Panc1 (cell line): ENCODE measurements at regions not wholly inside any gene's neighbourhood (a gene's known extent, or its start where the extent isn't known, plus 50 kb on each side); places are given as distances from the start of the nearest gene placed in this dataset.

Source experiments
- ATAC-seq: fragments of 200-7000 bp; cut with Tn5 transposase; 2 replicates; pipeline ENCODE4 v1.9.1; 2020; ENCODE audit warnings: mild to moderate bottlenecking, moderate library complexity
- BruUV-seq: library from RNA; stranded (reverse); fragments of 400-500 nt; replicated peaks from 2 replicates; lab custom pipeline; 2021; lab: Mats Ljungman, UMichigan
- CTCF ChIA-PET: fragments of 300-600 bp; sonication (Branson Sonifier 250); formaldehyde crosslinking; loops from one replicate; lab custom pipeline; 2022; ENCODE audit warnings: antibody characterized with exemption; lab: Charles Lee
- POLR2A ChIA-PET: fragments of 300-600 bp; sonication (Branson Sonifier 250); formaldehyde crosslinking; loops from one replicate; lab custom pipeline; 2022; ENCODE audit warnings: antibody characterized with exemption; lab: Charles Lee
- DNase-seq: peaks from one replicate; pipeline ENCODE4 v3.0.0-alpha.2; 2010; ENCODE audit warnings: low read depth, low spot score
- H3K27ac ChIP-seq: 2 replicates; pipeline ENCODE4 v1.5.1; 2011; ENCODE audit warnings: mild to moderate bottlenecking, low read length, inconsistent platforms
- H3K27me3 ChIP-seq: fragments of 200-500 bp; sonication (Bioruptor generic); 2 replicates; pipeline ENCODE4 v1.6.0; 2014; ENCODE audit warnings: low read length, inconsistent platforms; ENCODE audit not compliant: control insufficient read depth, insufficient read depth
- H3K36me3 ChIP-seq: fragments of 200-500 bp; sonication (Bioruptor generic); 2 replicates; pipeline ENCODE4 v1.5.1; 2014; ENCODE audit warnings: inconsistent platforms, mild to moderate bottlenecking, low read length, moderate library complexity; ENCODE audit not compliant: control insufficient read depth, insufficient read depth
- H3K4me1 ChIP-seq: 2 replicates; pipeline ENCODE4 v1.5.1; 2011; ENCODE audit warnings: inconsistent platforms, mild to moderate bottlenecking, low read length, moderate library complexity; ENCODE audit not compliant: control insufficient read depth, insufficient read depth
- H3K4me3 ChIP-seq, 2 experiments: 2 replicates each; pipeline ENCODE4 v1.5.1; 2011 to 2012; ENCODE audit warnings: low read depth in 2 of 2, low read length in 2 of 2, mild to moderate bottlenecking in 2 of 2, inconsistent platforms in 1 of 2, moderate library complexity in 1 of 2
- H3K9me3 ChIP-seq: fragments of 200-500 bp; sonication (Bioruptor generic); 2 replicates; pipeline ENCODE4 v1.5.1; 2014; ENCODE audit warnings: low read depth, mild to moderate bottlenecking, inconsistent platforms, low read length, moderate library complexity; ENCODE audit not compliant: control insufficient read depth, insufficient read depth
- POLR2AphosphoS5 ChIP-seq: IDR thresholded peaks from 2 replicates; pipeline ENCODE4 v1.6.1; 2012; ENCODE audit warnings: mild to moderate bottlenecking, low read depth, low read length, moderate library complexity
- SIN3A ChIP-seq: IDR thresholded peaks from 2 replicates; pipeline ENCODE4 v1.6.1; 2012; ENCODE audit warnings: low read depth, mild to moderate bottlenecking, low read length, moderate library complexity, borderline replicate concordance; ENCODE audit not compliant: insufficient read depth
- TCF7L2 ChIP-seq: IDR thresholded peaks from 2 replicates; pipeline ENCODE4 v1.6.1; 2011; ENCODE audit warnings: mild to moderate bottlenecking, low read depth, low read length, inconsistent platforms
- in situ Hi-C: cut with HindIII; loops from 2 replicates; pipeline ENCODE4 v1.10.0; 2016; ENCODE audit warnings: low sequenced_read_pairs, low pct_unique_long_range_greater_than_20kb
- intact Hi-C: fragments of 100-400 bp; cut with micrococcal nuclease; formaldehyde crosslinking; loops from one replicate; pipeline ENCODE4 v1.10.0; 2022; ENCODE audit not compliant: unreplicated experiment
- TF ChIP-seq, protein P1 (sequence below): fragments of 450-650 bp; IDR thresholded peaks from 2 replicates; pipeline ENCODE4 v1.5.1; 2017; ENCODE audit warnings: mild to moderate bottlenecking
- TF ChIP-seq, protein P2 (sequence below), 2 experiments: IDR thresholded peaks; 2 replicates each; pipeline ENCODE4 v1.6.1; 2011 to 2012; ENCODE audit warnings: low read depth in 2 of 2, control low read depth in 1 of 2, low read length in 1 of 2, mild to moderate bottlenecking in 1 of 2, moderate library complexity in 1 of 2; ENCODE audit not compliant: insufficient read depth in 1 of 2

DNA sequence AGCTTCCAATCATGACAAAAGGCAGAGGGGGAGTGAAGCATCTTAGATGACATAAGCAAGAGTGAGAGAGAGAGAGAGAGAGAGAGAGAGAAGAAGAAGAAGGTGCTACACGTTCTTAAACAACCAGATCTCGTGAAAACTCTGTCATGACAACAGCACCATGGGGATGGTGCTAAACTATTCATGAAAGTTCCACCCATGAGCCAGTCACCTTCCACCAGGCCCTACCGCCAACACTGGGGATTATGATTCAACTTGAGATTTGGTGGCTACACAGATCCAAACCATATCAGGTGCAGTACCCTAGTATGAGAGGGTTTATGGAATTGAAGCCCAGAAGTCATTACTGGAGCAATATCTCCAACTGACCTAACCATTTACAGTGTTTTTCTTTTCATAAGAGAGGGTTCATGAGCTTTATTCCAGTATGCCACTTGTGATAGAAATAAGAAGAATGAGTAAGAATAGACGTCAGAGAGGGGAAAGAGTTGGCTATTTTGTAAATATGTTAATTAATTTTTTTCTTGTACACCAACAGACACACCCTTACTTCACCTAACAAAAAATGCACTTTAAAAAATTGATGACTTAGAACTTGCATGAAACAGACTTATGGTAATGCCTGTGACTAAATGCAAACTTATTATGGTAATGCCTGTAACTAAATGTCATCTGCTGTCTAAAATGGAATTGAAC is 680.4 kb upstream of the ITGA1 start:
- ATAC-seq (no peak), DNase-seq (no peak)
- TF ChIP-seq POLR2AphosphoS5 = no peak
- TF ChIP-seq, protein P1, sequence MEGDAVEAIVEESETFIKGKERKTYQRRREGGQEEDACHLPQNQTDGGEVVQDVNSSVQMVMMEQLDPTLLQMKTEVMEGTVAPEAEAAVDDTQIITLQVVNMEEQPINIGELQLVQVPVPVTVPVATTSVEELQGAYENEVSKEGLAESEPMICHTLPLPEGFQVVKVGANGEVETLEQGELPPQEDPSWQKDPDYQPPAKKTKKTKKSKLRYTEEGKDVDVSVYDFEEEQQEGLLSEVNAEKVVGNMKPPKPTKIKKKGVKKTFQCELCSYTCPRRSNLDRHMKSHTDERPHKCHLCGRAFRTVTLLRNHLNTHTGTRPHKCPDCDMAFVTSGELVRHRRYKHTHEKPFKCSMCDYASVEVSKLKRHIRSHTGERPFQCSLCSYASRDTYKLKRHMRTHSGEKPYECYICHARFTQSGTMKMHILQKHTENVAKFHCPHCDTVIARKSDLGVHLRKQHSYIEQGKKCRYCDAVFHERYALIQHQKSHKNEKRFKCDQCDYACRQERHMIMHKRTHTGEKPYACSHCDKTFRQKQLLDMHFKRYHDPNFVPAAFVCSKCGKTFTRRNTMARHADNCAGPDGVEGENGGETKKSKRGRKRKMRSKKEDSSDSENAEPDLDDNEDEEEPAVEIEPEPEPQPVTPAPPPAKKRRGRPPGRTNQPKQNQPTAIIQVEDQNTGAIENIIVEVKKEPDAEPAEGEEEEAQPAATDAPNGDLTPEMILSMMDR = no peak
- TF ChIP-seq, protein P2, sequence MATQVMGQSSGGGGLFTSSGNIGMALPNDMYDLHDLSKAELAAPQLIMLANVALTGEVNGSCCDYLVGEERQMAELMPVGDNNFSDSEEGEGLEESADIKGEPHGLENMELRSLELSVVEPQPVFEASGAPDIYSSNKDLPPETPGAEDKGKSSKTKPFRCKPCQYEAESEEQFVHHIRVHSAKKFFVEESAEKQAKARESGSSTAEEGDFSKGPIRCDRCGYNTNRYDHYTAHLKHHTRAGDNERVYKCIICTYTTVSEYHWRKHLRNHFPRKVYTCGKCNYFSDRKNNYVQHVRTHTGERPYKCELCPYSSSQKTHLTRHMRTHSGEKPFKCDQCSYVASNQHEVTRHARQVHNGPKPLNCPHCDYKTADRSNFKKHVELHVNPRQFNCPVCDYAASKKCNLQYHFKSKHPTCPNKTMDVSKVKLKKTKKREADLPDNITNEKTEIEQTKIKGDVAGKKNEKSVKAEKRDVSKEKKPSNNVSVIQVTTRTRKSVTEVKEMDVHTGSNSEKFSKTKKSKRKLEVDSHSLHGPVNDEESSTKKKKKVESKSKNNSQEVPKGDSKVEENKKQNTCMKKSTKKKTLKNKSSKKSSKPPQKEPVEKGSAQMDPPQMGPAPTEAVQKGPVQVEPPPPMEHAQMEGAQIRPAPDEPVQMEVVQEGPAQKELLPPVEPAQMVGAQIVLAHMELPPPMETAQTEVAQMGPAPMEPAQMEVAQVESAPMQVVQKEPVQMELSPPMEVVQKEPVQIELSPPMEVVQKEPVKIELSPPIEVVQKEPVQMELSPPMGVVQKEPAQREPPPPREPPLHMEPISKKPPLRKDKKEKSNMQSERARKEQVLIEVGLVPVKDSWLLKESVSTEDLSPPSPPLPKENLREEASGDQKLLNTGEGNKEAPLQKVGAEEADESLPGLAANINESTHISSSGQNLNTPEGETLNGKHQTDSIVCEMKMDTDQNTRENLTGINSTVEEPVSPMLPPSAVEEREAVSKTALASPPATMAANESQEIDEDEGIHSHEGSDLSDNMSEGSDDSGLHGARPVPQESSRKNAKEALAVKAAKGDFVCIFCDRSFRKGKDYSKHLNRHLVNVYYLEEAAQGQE (IDR thresholded peaks at IDR 0.05; ENCODE audit: insufficient read depth in 1 of 2, low read depth in 2 of 2, low read length in 1 of 2) = no peak
- no peak for TF ChIP-seq TCF7L2
- TF ChIP-seq SIN3A = no peak
- H3K9me3 ChIP-seq = no peaks in the 10 kb centered on the region
- no TSS peak for BruUV-seq
- H3K36me3 ChIP-seq = no peaks in the 10 kb centered on the region
- in situ Hi-C loops = no loop called here
- ChIA-PET CTCF (no interaction called here), POLR2A (no interaction called here)
- H3K27ac ChIP-seq = no peak overlapping the region
- no peaks in the 10 kb centered on the region for H3K27me3 ChIP-seq
- intact Hi-C loops = no loop called here
- no peak overlapping the region for H3K4me3 ChIP-seq
- no peaks in the 10 kb centered on the region for H3K4me1 ChIP-seq

DNA sequence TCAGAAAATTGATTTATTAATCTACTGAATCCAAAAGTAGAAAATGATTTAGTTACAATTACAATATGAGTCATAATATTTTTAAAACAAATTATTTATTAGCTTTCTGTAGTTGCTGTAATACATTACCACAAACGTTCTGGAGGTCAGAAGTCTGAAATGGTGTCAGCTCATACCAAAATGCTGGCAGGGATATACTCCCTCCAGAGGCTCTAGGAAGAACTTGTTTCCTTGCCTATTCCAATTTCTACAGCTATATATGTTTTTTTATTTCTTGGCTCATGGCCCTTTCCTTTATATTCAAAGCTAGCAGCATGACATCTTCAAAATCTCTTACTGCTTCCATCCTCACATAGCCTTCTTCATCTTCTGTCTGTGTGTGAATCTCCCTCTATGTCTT is 667.9 kb upstream of the ITGA1 start:
- ATAC-seq = no peak
- POLR2A ChIA-PET = no interaction called here

More for the DNA sequence above, 667.9 kb upstream of the ITGA1 start:
- Histone ChIP-seq H3K4me1 (no peaks in the 10 kb centered on the region), H3K9me3 (peaks cover 3% of the 10 kb centered on the region; the same call in 1 of the 2 replicates), H3K36me3 (no peaks in the 10 kb centered on the region), H3K27me3 (no peaks in the 10 kb centered on the region), H3K27ac (no peak overlapping the region), H3K4me3 (no peak overlapping the region)
- intact Hi-C loops = no loop called here
- in situ Hi-C loops = no loop called here
- BruUV-seq = no TSS peak
- TF ChIP-seq, protein P2 (IDR thresholded peaks at IDR 0.05; ENCODE audit: insufficient read depth in 1 of 2, low read depth in 2 of 2, low read length in 1 of 2) = no peak
- no peak for TF ChIP-seq POLR2AphosphoS5
- no peak for TF ChIP-seq TCF7L2
- TF ChIP-seq SIN3A = no peak
- TF ChIP-seq, protein P1 = no peak
- DNase-seq = no peak
- CTCF ChIA-PET = no interaction called here
